GM19043 (cell line): ENCODE measurements at regions not wholly inside any gene's neighbourhood (a gene's known extent, or its start where the extent isn't known, plus 50 kb on each side); places are given as distances from the start of the nearest gene placed in this dataset.
A peak's percentile ranks its signal among the peaks of the same experiment; 100 is the strongest.

Experiments
- ATAC-seq: cut with Tn5 transposase; IDR thresholded peaks from one replicate; pipeline ENCODE4 v1.9.1; 2021; ENCODE audit warnings: low read depth; ENCODE audit not compliant: unreplicated experiment

GRCh38 chr6:104143757-104144156 is 716.0 kb downstream of the HACE1 start:
- ATAC-seq, result no peak

- ATAC-seq, result no peak
Measured at GRCh38 chr6:104134876-104135275, 724.8 kb downstream of the HACE1 start.

GRCh38 chr6:104130343-104130742 is 729.4 kb downstream of the HACE1 start:
- no peak for ATAC-seq

GRCh38 chr6:104126315-104127005 is 733.3 kb downstream of the HACE1 start:
- no peak for ATAC-seq

- no peak for ATAC-seq
Measured at GRCh38 chr6:104123227-104123626, 736.5 kb downstream of the HACE1 start.

GRCh38 chr6:104118274-104118673 is 741.4 kb downstream of the HACE1 start:
- ATAC-seq, result no peak

GRCh38 chr6:104109806-104110205 is 749.9 kb downstream of the HACE1 start:
- ATAC-seq, result no peak

- ATAC-seq, result no peak
Measured at GRCh38 chr6:104108634-104109033, 751.1 kb downstream of the HACE1 start.

- ATAC-seq, result no peak
Measured at GRCh38 chr6:104095661-104096416, 763.9 kb downstream of the HACE1 start.

GRCh38 chr6:104087765-104088164 is 772.0 kb downstream of the HACE1 start:
- ATAC-seq, result peak; percentile 49

GRCh38 chr6:104068281-104068680 is 791.4 kb downstream of the HACE1 start:
- no peak for ATAC-seq

- ATAC-seq, result no peak
Measured at GRCh38 chr6:104064876-104065275, 794.8 kb downstream of the HACE1 start.

GRCh38 chr6:104050455-104050854 is 809.3 kb downstream of the HACE1 start:
- ATAC-seq, result no peak

GRCh38 chr6:104046426-104046825 is 813.3 kb downstream of the HACE1 start:
- no peak for ATAC-seq

- no peak for ATAC-seq
Measured at GRCh38 chr6:104031346-104031745, 828.4 kb downstream of the HACE1 start.

GRCh38 chr6:104022126-104022525 is 837.6 kb downstream of the HACE1 start:
- no peak for ATAC-seq

- ATAC-seq, result no peak
Measured at GRCh38 chr6:104019075-104019753, 840.5 kb downstream of the HACE1 start.

GRCh38 chr6:104017410-104018381 is 842.0 kb downstream of the HACE1 start:
- ATAC-seq, result no peak

- ATAC-seq, result no peak
Measured at GRCh38 chr6:104014163-104014959, 845.4 kb downstream of the HACE1 start.
